HepG2 (cell line): ENCODE measurements at regions not wholly inside any gene's neighbourhood (a gene's known extent, or its start where the extent isn't known, plus 50 kb on each side); places are given as distances from the start of the nearest gene placed in this dataset.

Experiments
- ATAC-seq: fragments of 200-7000 bp; cut with Tn5 transposase; 3 replicates; pipeline ENCODE4 v1.9.1; 2020; ENCODE audit warnings: mild to moderate bottlenecking, moderate library complexity
- BruUV-seq: library from RNA; stranded (reverse); fragments of 400-500 nt; replicated peaks from 2 replicates; lab custom pipeline; 2021; lab: Mats Ljungman, UMichigan
- CTCF ChIA-PET: fragments of 300-600 bp; formaldehyde crosslinking; extraction: SDS; loops from one replicate; lab custom pipeline; 2021; ENCODE audit warnings: low total read pairs, inconsistent platforms, low intra/inter-chr PET ratio; lab: Yijun Ruan, JAX
- POLR2A ChIA-PET: fragments of 350-600 bp; sonication (Branson Sonifier 250); formaldehyde crosslinking; loops from one replicate; lab custom pipeline; 2020; ENCODE audit warnings: antibody characterized with exemption, inconsistent platforms; lab: Yijun Ruan, JAX
- DNase-seq: peaks from one replicate; pipeline ENCODE4 v3.0.0-alpha.2; 2015; ENCODE audit warnings: low spot score
- FAIRE-seq: peaks from 3 replicates; lab custom pipeline; 2011; peaks lifted over from hg19 to GRCh38; lab: Jason Lieb, UNC
- H2AFZ ChIP-seq: one replicate; pipeline ENCODE4 v1.6.1; 2011; ENCODE audit warnings: low read length, inconsistent platforms
- H3K27ac ChIP-seq: fragments of 300-600 bp; 3 replicates; pipeline ENCODE4 v1.8.0; 2011; ENCODE audit warnings: mixed run types, mild to moderate bottlenecking, mixed read lengths, low read length, inconsistent platforms; ENCODE audit not compliant: insufficient read depth; ENCODE audit errors: extremely low read length
- H3K27me3 ChIP-seq, 2 experiments: fragments of 200-600 bp in 1 of 2; 2 replicates in 1 of 2; 3 replicates in 1 of 2; pipeline versions ENCODE4 v1.6.0 to v1.8.0; 2011; ENCODE audit warnings: low read length in 2 of 2, mild to moderate bottlenecking in 2 of 2, moderate library complexity in 2 of 2, inconsistent platforms in 1 of 2; ENCODE audit not compliant: insufficient read depth in 2 of 2, control insufficient read depth in 1 of 2
- H3K36me3 ChIP-seq, 2 experiments: fragments of 200-600 bp in 1 of 2; replicated peaks in 1 of 2; 2 replicates in 1 of 2; 3 replicates in 1 of 2; pipeline versions ENCODE4 v1.5.1 to v1.8.0; 2011; ENCODE audit warnings: low read length in 2 of 2, inconsistent platforms in 1 of 2; ENCODE audit not compliant: insufficient read depth in 2 of 2, control insufficient read depth in 1 of 2
- H3K4me1 ChIP-seq: 2 replicates; pipeline ENCODE4 v1.5.1; 2012; ENCODE audit warnings: low read length, inconsistent platforms; ENCODE audit not compliant: insufficient read depth
- H3K4me2 ChIP-seq: 2 replicates; pipeline ENCODE4 v1.6.0; 2011; ENCODE audit warnings: low read depth, low read length, inconsistent platforms
- H3K4me3 ChIP-seq, 3 experiments: fragments of 200-600 bp in 1 of 3; sonication (generic), shearing (Covaris generic) in 1 of 3; replicated peaks in 1 of 3; 2 replicates each; pipeline ENCODE4 v1.5.1; 2011 to 2016; ENCODE audit warnings: low read length in 3 of 3, inconsistent platforms in 2 of 3, low read depth in 2 of 3, mild to moderate bottlenecking in 2 of 3, control low read depth in 1 of 3, mixed read lengths in 1 of 3; ENCODE audit not compliant: insufficient read depth in 1 of 3
- H3K79me2 ChIP-seq: one replicate; pipeline ENCODE4 v1.6.1; 2011; ENCODE audit warnings: low read length, inconsistent platforms; ENCODE audit not compliant: insufficient read depth
- H3K9ac ChIP-seq: 2 replicates; pipeline ENCODE4 v1.6.0; 2011; ENCODE audit warnings: mild to moderate bottlenecking, low read depth, low read length, inconsistent platforms; ENCODE audit not compliant: insufficient read depth
- H3K9me3 ChIP-seq: 2 replicates; pipeline ENCODE4 v1.5.1; 2012; ENCODE audit warnings: mild to moderate bottlenecking, low read length
- H4K20me1 ChIP-seq: 2 replicates; pipeline ENCODE4 v1.6.0; 2011; ENCODE audit warnings: inconsistent platforms, mild to moderate bottlenecking, low read length, moderate library complexity; ENCODE audit not compliant: insufficient read depth
- HNRNPH1 ChIP-seq: fragments of 200-400 bp; formaldehyde crosslinking; optimal IDR thresholded peaks from 2 replicates; pipeline ENCODE3; 2017; ENCODE audit warnings: mild to moderate bottlenecking, low read depth, low read length
- JUND ChIP-seq: sonication (generic); formaldehyde crosslinking; IDR thresholded peaks from 2 replicates; pipeline ENCODE4 v1.8.0; 2022; ENCODE audit warnings: mild to moderate bottlenecking, missing genetic modification reagents
- MYC ChIP-seq: sonication (generic); formaldehyde crosslinking; IDR thresholded peaks from 2 replicates; pipeline ENCODE4 v1.9.0; 2021; ENCODE audit warnings: missing genetic modification reagents, borderline replicate concordance
- NCOA1 ChIP-seq: sonication (generic); formaldehyde crosslinking; IDR thresholded peaks from 2 replicates; pipeline ENCODE4 v1.9.0; 2021; ENCODE audit warnings: missing genetic modification reagents
- NR2F1 ChIP-seq, 2 experiments: fragments of 450-650 bp in 1 of 2; formaldehyde crosslinking in 1 of 2; IDR thresholded peaks; 2 replicates each; pipeline versions ENCODE4 v1.5.0 to v1.6.1; 2016 to 2020; ENCODE audit warnings: mild to moderate bottlenecking in 1 of 2, missing compliant biosample characterization in 1 of 2, missing genetic modification reagents in 1 of 2, moderate library complexity in 1 of 2
- PAF1 ChIP-seq: IDR thresholded peaks from 2 replicates; pipeline ENCODE4 v1.6.1; 2016; ENCODE audit warnings: missing genetic modification reagents, missing compliant biosample characterization
- RERE ChIP-seq: IDR thresholded peaks from 2 replicates; pipeline ENCODE4 v1.6.1; 2016; ENCODE audit warnings: low read depth, missing genetic modification reagents, missing compliant biosample characterization
- THAP8 ChIP-seq: sonication (generic); formaldehyde crosslinking; IDR thresholded peaks from 2 replicates; pipeline ENCODE4 v1.5.1; 2020; ENCODE audit warnings: missing genetic modification reagents, mild to moderate bottlenecking, borderline replicate concordance
- ZNF225 ChIP-seq: sonication (generic); formaldehyde crosslinking; IDR thresholded peaks from 2 replicates; pipeline ENCODE4 v1.4.0; 2020; ENCODE audit warnings: mild to moderate bottlenecking, missing genetic modification reagents
- ZNF639 ChIP-seq: conservative IDR thresholded peaks from 2 replicates; pipeline ENCODE4 v1.6.1; 2018; ENCODE audit warnings: missing genetic modification reagents
- WGBS: methylation state at CpG from one replicate; pipeline ENCODE4 v1.1.6; 2017; ENCODE audit warnings: low lambda C conversion rate; 5-methylcytosine and 5-hydroxymethylcytosine counted together
- in situ Hi-C: cut with HindIII; loops from 2 replicates; pipeline ENCODE4 v1.10.0; 2017; ENCODE audit warnings: low pct_unique_long_range_greater_than_20kb; ENCODE audit not compliant: extremely low pct_ligation_motif_present
- intact Hi-C: fragments of 100-400 bp; cut with micrococcal nuclease; formaldehyde crosslinking; loops from one replicate; pipeline ENCODE4 v1.10.0; 2022; ENCODE audit not compliant: unreplicated experiment

GRCh38 chr12:126507231-126507630, 1442.0 kb downstream of the AACS start (continued):
- no peak for TF ChIP-seq RERE (CRISPR knock-in tag)
- TF ChIP-seq ZNF225 = no peak
- TF ChIP-seq NR2F1 (CRISPR knock-in tag; IDR thresholded peaks at IDR 0.05) = no peak

GRCh38 chr12:126509572-126509971, 1444.3 kb downstream of the AACS start:
- BruUV-seq = no TSS peak
- WGBS = 6% methylated on average over 3 of the region's 4 CpGs
- TF ChIP-seq PAF1 (CRISPR knock-in tag) = no peak
- TF ChIP-seq NCOA1 (CRISPR knock-in tag) = no peak
- no peak for TF ChIP-seq MYC (CRISPR knock-in tag)
- no peak for TF ChIP-seq ZNF639 (CRISPR knock-in tag)
- TF ChIP-seq HNRNPH1 = no peak
- no peak for TF ChIP-seq JUND (CRISPR knock-in tag)
- TF ChIP-seq THAP8 = no peak
- Histone ChIP-seq H3K27me3 (no peaks in the 10 kb centered on the region), H3K4me1 (no peaks in the 10 kb centered on the region), H3K27ac (no peak overlapping the region), H3K36me3 (no peaks in the 10 kb centered on the region), H3K79me2 (no peaks in the 10 kb centered on the region), H3K9me3 (peaks cover 94% of the 10 kb centered on the region), H4K20me1 (no peaks in the 10 kb centered on the region), H3K4me3 (no peak overlapping the region), H3K9ac (no peak overlapping the region), H2AFZ (no peak overlapping the region), H3K4me2 (no peak overlapping the region)
- DNase-seq = no peak
- FAIRE-seq = no peak
- no peak for ATAC-seq
- in situ Hi-C loops (no loop called here), intact Hi-C loops (no loop called here)
- ChIA-PET CTCF (no interaction called here), POLR2A (no interaction called here)
